VCaP (cell line): ENCODE measurements at regions not wholly inside any gene's neighbourhood (a gene's known extent, or its start where the extent isn't known, plus 50 kb on each side); places are given as distances from the start of the nearest gene placed in this dataset.

Experiments used
- H3K27ac ChIP-seq: fragments of 450-650 bp; 2 replicates; pipeline ENCODE4 v1.5.1; 2017
- TF ChIP-seq, protein P1 (sequence below): fragments of 450-650 bp; conservative IDR thresholded peaks from 2 replicates; pipeline ENCODE4 v1.5.1; 2017; ENCODE audit warnings: mild to moderate bottlenecking, moderate library complexity

DNA sequence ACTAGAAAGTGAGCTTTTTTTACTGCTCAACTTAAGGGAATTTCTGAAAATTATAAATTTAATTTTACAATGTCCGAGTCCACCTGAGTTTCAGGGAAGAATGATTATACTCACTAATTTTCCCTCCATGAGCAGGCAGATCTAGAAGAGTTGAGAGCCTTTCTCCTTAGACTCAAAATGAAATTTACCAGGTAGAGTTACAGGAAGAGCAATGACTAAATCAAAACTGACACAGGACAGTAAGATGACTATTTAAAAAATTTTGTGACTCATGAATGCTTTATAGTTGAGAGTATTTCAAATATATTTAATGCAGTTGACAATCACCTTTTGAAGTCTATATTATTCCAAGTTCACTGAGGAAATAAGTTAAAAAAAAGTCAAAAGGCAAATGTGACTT lies 198.1 kb upstream of the NRSN1 start:
- TF ChIP-seq, protein P1, sequence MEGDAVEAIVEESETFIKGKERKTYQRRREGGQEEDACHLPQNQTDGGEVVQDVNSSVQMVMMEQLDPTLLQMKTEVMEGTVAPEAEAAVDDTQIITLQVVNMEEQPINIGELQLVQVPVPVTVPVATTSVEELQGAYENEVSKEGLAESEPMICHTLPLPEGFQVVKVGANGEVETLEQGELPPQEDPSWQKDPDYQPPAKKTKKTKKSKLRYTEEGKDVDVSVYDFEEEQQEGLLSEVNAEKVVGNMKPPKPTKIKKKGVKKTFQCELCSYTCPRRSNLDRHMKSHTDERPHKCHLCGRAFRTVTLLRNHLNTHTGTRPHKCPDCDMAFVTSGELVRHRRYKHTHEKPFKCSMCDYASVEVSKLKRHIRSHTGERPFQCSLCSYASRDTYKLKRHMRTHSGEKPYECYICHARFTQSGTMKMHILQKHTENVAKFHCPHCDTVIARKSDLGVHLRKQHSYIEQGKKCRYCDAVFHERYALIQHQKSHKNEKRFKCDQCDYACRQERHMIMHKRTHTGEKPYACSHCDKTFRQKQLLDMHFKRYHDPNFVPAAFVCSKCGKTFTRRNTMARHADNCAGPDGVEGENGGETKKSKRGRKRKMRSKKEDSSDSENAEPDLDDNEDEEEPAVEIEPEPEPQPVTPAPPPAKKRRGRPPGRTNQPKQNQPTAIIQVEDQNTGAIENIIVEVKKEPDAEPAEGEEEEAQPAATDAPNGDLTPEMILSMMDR = no peak
- H3K27ac ChIP-seq = no peak overlapping the region

DNA sequence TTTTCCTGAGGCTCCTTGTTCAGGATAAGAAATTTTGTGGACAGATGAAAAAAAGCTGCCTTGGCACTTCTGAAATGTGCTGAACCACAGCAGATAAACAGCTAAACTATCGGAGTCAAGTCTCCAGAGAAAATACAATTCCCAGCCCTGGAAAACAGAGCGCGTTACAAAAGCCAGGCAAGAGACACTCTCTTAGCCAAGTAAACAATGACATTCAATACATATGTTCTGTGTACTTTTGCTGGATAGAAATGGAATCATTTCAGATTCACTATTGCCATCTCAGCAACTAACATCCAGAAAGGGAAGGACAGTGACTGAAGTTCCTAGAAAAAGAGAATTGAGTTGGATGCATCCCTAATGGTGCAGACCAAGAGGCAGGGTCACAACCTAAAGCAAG lies 196.8 kb upstream of the NRSN1 start:
- TF ChIP-seq, protein P1 = no peak
- no peak overlapping the region for H3K27ac ChIP-seq

DNA sequence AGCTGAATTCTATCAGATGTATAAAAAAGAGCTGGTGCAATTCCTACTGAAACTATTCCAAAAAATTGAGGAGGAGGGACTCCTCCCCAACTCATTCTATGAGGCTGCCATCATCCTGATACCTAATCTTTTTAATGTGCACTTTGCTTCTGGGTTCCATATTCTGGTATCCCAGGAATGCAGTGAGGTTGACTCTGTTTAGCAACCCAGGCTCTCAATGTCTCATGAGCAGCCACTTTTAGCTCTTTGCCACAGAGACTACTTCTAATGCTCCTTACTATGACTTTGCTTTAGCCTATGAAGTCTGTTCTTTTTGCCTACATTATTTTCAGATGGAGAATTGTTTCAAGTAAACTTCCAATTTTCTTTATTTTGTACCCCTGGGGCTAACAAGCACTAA lies 185.5 kb upstream of the NRSN1 start:
- TF ChIP-seq, protein P1 = no peak
- no peak overlapping the region for H3K27ac ChIP-seq

DNA sequence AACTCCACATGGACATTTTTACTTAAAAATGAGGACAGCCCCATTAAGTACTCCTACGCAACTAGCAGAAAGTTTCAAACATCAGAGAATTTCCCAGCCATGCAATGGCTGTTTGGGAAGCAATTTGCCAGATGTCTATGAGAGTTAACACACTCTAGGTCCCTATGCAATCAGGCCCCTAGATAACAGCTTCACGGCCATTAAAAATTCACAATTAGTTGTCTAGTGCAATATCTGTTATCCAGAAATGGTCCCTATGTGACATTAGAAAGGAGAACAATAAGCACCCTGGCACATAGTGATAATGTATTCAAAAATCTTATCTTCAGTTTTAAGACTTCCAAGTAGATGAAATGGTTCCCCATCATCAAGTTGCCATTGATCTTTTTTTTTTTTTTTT lies 174.3 kb upstream of the NRSN1 start:
- H3K27ac ChIP-seq = no peak overlapping the region
- TF ChIP-seq, protein P1 = no peak

DNA sequence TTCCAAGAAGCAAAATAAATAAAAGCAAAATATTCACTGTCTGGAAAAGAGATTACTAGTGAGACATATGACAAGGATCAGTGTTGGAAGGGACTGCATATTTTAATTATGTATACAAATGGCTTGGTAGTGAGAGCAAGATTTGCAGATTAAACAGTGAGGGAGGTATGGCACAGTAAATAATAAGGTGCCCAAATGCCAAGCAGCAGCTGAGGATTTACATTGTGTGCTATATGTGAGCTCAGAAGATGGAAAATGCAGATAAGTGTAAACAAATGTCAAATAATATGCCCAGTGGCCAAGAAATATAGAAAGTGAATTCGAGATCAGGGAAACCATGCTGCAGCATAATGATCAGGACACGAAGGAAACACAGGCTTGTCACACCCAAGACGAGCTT lies 173.8 kb upstream of the NRSN1 start:
- TF ChIP-seq, protein P1 = no peak
- no peak overlapping the region for H3K27ac ChIP-seq

DNA sequence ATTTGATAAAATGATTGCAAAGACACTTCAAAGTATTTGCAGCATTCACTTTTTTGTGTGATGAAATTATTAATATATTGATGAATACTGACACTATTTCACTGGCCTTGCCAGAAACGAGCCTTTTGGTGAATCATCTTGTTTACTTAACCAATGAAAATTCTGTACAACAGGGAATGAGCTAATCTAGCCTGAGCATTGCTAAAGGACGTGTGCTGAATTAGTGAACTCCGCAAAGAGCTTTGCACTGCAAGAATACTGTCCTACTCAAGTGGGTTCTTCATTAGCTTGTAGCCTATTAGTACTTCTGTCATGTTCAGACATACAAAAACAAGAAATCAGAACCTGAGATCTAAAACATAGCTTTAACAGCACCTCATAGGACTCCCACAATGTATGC lies 172.0 kb upstream of the NRSN1 start:
- no peak overlapping the region for H3K27ac ChIP-seq
- TF ChIP-seq, protein P1 = no peak

DNA sequence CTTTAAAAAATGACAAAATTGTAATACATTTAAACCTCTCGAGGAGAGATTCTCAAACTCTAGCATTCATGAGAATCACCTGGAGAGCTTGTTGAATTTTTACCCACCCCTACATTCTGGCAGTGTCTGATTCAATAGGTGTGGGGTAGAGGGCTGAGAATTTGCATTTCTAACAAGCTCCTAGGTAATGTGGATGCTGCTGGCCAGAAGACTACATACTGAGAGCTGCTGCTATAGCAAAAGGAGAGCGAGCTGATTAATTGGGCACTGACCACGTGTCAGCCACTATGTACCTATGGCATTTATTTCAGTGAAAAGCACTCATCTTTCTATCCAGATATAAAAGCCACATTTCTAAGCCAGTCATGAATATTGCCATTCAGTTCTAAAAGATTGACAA lies 169.0 kb upstream of the NRSN1 start:
- H3K27ac ChIP-seq = no peak overlapping the region
- TF ChIP-seq, protein P1 = no peak

DNA sequence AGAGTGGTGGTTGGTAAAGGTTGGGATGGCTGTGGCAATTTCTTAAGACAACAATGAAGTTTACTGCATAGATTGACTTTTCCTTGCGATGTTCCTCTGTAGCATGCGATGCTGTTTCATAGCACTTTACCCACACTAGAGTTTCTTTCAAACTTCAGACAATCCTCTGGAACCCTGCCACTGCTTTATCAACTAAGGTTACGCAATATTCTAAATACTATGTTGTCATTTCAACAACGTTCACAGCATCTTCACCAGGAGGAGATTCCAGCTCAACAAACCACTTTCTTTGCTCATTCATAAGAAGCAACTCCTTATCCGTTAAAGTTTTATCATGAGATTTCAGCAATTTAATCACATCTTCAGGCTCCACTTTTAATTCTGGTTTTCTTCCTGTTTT lies 161.2 kb upstream of the NRSN1 start:
- H3K27ac ChIP-seq = no peak overlapping the region
- TF ChIP-seq, protein P1 = no peak
